Tibial nerve (tissue), 4 donors: ENCODE measurements at regions not wholly inside any gene's neighbourhood (a gene's known extent, or its start where the extent isn't known, plus 50 kb on each side); places are given as distances from the start of the nearest gene placed in this dataset.

ENCODE experiments used
- EP300 ChIP-seq, 2 donors: sonication (generic); formaldehyde crosslinking; IDR thresholded peaks; one replicate each; pipeline ENCODE4 v1.6.1; 2017; ENCODE audit warnings: antibody characterized with exemption in 2 of 2, mild to moderate bottlenecking in 1 of 2
- POLR2A ChIP-seq, 2 donors: fragments of 450-650 bp; IDR thresholded peaks; one replicate each; pipeline ENCODE4 v1.6.1; 2017; ENCODE audit warnings: antibody characterized with exemption in 2 of 2, mild to moderate bottlenecking in 2 of 2, moderate library complexity in 2 of 2
- TF ChIP-seq, protein P1 (sequence below), 5 experiments: fragments of 200-600 bp in 3 of 5; fragments of 450-650 bp in 2 of 5; sonication (generic) in 3 of 5; IDR thresholded peaks; one replicate each; pipeline ENCODE4 v1.5.1; 2016 to 2019; ENCODE audit warnings: antibody characterized with exemption in 5 of 5, mild to moderate bottlenecking in 3 of 5, moderate library complexity in 2 of 5

DNA sequence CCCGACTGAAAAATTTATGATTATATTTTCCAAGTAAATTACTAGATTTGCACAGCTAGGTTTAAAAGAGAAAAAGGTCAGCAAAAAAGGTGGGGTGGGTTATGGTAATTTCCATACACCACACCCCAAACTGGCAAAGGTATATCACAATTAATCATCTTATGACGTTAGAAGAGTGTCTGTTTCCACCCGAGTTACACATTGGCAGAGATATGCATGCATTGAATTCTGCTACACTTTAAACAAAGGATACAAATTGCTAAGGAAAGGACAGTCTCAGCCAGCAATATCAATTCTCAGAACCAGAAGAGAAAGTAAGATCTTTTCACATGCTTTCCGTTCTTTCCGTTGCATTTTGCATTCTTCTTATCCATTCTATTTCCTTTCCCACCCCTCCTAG, 843.3 kb downstream of the GATA3 start:
- TF ChIP-seq POLR2A (IDR thresholded peaks at IDR 0.05) = no peak
- TF ChIP-seq, protein P1, sequence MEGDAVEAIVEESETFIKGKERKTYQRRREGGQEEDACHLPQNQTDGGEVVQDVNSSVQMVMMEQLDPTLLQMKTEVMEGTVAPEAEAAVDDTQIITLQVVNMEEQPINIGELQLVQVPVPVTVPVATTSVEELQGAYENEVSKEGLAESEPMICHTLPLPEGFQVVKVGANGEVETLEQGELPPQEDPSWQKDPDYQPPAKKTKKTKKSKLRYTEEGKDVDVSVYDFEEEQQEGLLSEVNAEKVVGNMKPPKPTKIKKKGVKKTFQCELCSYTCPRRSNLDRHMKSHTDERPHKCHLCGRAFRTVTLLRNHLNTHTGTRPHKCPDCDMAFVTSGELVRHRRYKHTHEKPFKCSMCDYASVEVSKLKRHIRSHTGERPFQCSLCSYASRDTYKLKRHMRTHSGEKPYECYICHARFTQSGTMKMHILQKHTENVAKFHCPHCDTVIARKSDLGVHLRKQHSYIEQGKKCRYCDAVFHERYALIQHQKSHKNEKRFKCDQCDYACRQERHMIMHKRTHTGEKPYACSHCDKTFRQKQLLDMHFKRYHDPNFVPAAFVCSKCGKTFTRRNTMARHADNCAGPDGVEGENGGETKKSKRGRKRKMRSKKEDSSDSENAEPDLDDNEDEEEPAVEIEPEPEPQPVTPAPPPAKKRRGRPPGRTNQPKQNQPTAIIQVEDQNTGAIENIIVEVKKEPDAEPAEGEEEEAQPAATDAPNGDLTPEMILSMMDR (IDR thresholded peaks at IDR 0.05) = no peak
- no peak for TF ChIP-seq EP300 (IDR thresholded peaks at IDR 0.05)
